GM23248 (cell line): ENCODE measurements at regions not wholly inside any gene's neighbourhood (a gene's known extent, or its start where the extent isn't known, plus 50 kb on each side); places are given as distances from the start of the nearest gene placed in this dataset.

ENCODE experiments used
- DNase-seq: peaks from one replicate; pipeline ENCODE4 v3.0.0-alpha.2; 2015
- H2AFZ ChIP-seq: fragments of 200-600 bp; sonication (generic); 2 replicates; pipeline ENCODE4 v1.6.1; 2016; ENCODE audit warnings: antibody characterized with exemption
- H3F3A ChIP-seq: fragments of 200-600 bp; sonication (generic); 2 replicates; pipeline ENCODE4 v1.6.1; 2016; ENCODE audit warnings: mild to moderate bottlenecking, antibody characterized with exemption, mixed run types; ENCODE audit not compliant: insufficient read depth
- H3K27ac ChIP-seq: fragments of 200-600 bp; sonication (generic); 2 replicates; pipeline ENCODE4 v1.5.1; 2016; ENCODE audit warnings: mild to moderate bottlenecking
- H3K27me3 ChIP-seq: fragments of 200-600 bp; sonication (generic); replicated peaks from 2 replicates; pipeline ENCODE4 v1.6.1; 2016; ENCODE audit warnings: mild to moderate bottlenecking; ENCODE audit not compliant: insufficient read depth
- H3K36me3 ChIP-seq: fragments of 200-600 bp; sonication (generic); 2 replicates; pipeline ENCODE4 v1.6.1; 2016; ENCODE audit warnings: low read depth, mild to moderate bottlenecking
- H3K4me1 ChIP-seq: fragments of 200-600 bp; sonication (generic); 2 replicates; pipeline ENCODE4 v1.6.1; 2016; ENCODE audit warnings: mild to moderate bottlenecking; ENCODE audit not compliant: insufficient read depth
- H3K4me2 ChIP-seq: fragments of 200-600 bp; sonication (generic); one replicate; pipeline ENCODE4 v1.6.1; 2016; ENCODE audit warnings: mild to moderate bottlenecking; ENCODE audit not compliant: unreplicated experiment
- H3K4me3 ChIP-seq: fragments of 200-600 bp; sonication (generic); 2 replicates; pipeline ENCODE4 v1.5.1; 2016; ENCODE audit warnings: mild to moderate bottlenecking
- H3K79me2 ChIP-seq: fragments of 200-600 bp; sonication (generic); 2 replicates; pipeline ENCODE4 v1.6.1; 2016; ENCODE audit warnings: mild to moderate bottlenecking; ENCODE audit not compliant: insufficient read depth
- H3K9ac ChIP-seq: fragments of 200-600 bp; sonication (generic); 2 replicates; pipeline ENCODE4 v1.6.1; 2016; ENCODE audit warnings: mild to moderate bottlenecking
- H3K9me2 ChIP-seq: fragments of 200-600 bp; sonication (generic); 2 replicates; pipeline ENCODE4 v1.6.1; 2016; ENCODE audit warnings: mixed run types, mild to moderate bottlenecking, moderate library complexity; ENCODE audit not compliant: insufficient read depth
- H3K9me3 ChIP-seq: fragments of 200-600 bp; sonication (generic); one replicate; pipeline ENCODE4 v1.6.1; 2017; ENCODE audit warnings: low read depth
- H4K20me1 ChIP-seq: fragments of 200-600 bp; sonication (generic); 2 replicates; pipeline ENCODE4 v1.6.0; 2016; ENCODE audit not compliant: insufficient read depth
- EZH2 ChIP-seq: fragments of 200-600 bp; sonication (generic); IDR thresholded peaks from 2 replicates; pipeline ENCODE4 v1.6.1; 2018; ENCODE audit warnings: antibody characterized with exemption, mild to moderate bottlenecking; ENCODE audit not compliant: insufficient read depth, poor library complexity, severe bottlenecking
- EZH2phosphoT487 ChIP-seq: fragments of 200-600 bp; sonication (generic); IDR thresholded peaks from 2 replicates; pipeline ENCODE4 v1.6.1; 2018; ENCODE audit warnings: antibody characterized with exemption, moderate library complexity, mild to moderate bottlenecking, low read depth; ENCODE audit not compliant: insufficient read depth
- WGBS, 2 experiments: methylation state at CpG; one replicate each; pipeline ENCODE4 v1.1.6; 2015 to 2017; ENCODE audit warnings: low lambda C conversion rate in 2 of 2, low coverage in 1 of 2; ENCODE audit errors: missing lambda C conversion rate in 2 of 2; 5-methylcytosine and 5-hydroxymethylcytosine counted together
- in situ Hi-C: fragments of 300-500 bp; cut with MboI; formaldehyde crosslinking; loops from 2 replicates; pipeline ENCODE4 v1.15.0; 2020

DNA sequence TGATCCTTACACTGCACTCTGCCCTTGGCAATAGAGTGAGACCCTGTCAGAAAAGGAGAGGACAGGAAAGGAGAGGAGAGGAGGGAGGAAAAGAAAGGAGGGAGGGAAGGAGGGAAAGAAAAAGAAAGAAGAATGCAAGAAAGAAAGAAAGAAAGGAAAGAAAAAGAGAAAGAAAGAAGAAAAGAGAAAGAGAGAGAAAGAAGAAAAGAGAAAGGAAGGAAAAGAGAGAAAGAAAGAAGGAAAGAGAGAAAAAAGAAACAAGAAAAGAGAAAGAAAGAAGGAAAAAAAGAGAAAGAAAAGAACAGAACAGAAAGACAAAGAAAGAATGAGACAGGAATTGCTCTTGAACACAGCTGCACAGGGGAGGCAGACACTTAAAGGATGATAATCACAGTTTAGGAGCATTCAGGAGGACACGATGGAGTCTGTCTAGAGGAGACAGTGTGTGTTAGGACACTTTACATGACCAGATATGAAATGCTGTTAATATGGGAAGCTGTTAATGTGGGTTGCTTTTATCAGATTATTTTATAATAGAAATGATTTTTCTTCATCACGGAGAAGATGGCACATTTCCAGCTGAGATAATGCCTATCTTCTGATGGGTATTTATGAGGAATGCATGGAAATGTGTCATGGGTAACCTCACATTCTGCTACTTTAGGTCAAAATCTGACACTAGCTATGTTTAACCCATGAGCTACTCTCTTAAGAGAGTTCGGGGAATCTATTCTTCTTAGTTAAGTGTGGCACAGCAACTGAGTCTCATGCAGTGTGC is 160.5 kb downstream of the BAMBI start:
- Histone ChIP-seq H3K9me2 (no peaks in the 10 kb centered on the region), H3F3A (no peaks in the 10 kb centered on the region), H3K79me2 (no peaks in the 10 kb centered on the region), H3K4me2 (no peak overlapping the region), H3K4me3 (no peak overlapping the region), H3K9me3 (no peaks in the 10 kb centered on the region), H2AFZ (no peak overlapping the region), H3K4me1 (no peaks in the 10 kb centered on the region), H3K36me3 (no peaks in the 10 kb centered on the region), H3K27me3 (no peaks in the 10 kb centered on the region), H3K9ac (no peak overlapping the region), H4K20me1 (no peaks in the 10 kb centered on the region), H3K27ac (no peak overlapping the region)
- 21 to 22% methylated on average over 3 of the region's 3 CpGs for whole genome bisulfite sequencing, 2 experiments
- in situ Hi-C loops = no loop called here
- DNase-seq = no peak
- TF ChIP-seq EZH2 (no peak), EZH2phosphoT487 (no peak)

DNA sequence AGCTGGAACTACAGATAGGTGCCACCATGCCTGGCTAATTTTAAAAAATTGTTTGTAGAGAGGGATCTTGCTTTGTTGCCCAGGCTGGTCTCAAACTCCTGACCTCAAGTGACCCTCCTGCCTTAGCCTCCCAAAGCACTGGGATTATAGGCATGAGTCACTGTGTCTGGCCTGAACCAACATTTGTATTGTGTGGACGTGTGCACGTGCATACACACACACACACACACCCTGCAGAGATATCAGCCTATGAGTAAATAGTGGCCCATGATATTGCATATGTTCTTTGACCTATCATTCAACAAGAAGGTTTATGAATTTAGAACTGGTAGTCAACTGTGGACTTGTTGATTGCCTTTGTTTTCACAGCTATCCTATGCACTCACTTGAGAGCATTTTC is 161.6 kb downstream of the BAMBI start:
- in situ Hi-C loops = no loop called here
- no peak overlapping the region for H2AFZ ChIP-seq
- no peak for TF ChIP-seq EZH2
- no peak for TF ChIP-seq EZH2phosphoT487
- no peaks in the 10 kb centered on the region for H3K79me2 ChIP-seq
- no peaks in the 10 kb centered on the region for H3F3A ChIP-seq
- H3K9me3 ChIP-seq = no peaks in the 10 kb centered on the region
- no peak overlapping the region for H3K27ac ChIP-seq
- H3K4me1 ChIP-seq = no peaks in the 10 kb centered on the region
- no peak overlapping the region for H3K4me3 ChIP-seq
- no peak overlapping the region for H3K4me2 ChIP-seq
- 14% methylated on average over 2 of the region's 2 CpGs for WGBS, 2 experiments
- no peaks in the 10 kb centered on the region for H3K27me3 ChIP-seq
- no peaks in the 10 kb centered on the region for H4K20me1 ChIP-seq
- no peaks in the 10 kb centered on the region for H3K36me3 ChIP-seq
- H3K9me2 ChIP-seq = no peaks in the 10 kb centered on the region
- no peak overlapping the region for H3K9ac ChIP-seq
- DNase-seq = no peak

DNA sequence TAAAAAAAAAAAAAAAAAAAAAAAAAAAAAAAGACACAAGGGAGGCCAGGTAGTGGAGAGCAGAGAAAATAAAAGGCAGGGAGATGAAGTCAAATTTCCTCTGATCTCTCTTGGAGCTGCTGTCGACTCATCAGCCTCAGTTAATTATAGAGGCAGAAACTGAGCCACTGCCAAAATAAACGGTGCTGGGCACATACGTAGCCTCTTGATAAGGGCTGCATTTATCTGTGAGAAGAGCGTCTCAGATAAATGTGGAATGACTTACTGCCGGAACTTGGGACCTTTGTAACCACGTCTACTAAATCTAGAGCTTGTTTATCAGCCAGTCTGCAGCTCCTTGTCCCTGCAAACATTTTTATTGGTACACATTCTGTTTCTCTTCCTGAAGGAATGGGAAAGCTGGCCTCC is 162.3 kb downstream of the BAMBI start:
- Histone ChIP-seq H3K4me3 (no peak overlapping the region), H3K9ac (no peak overlapping the region), H2AFZ (no peak overlapping the region), H3K9me2 (no peaks in the 10 kb centered on the region), H3K27me3 (no peaks in the 10 kb centered on the region), H3K36me3 (no peaks in the 10 kb centered on the region), H3K4me2 (no peak overlapping the region), H3K79me2 (no peaks in the 10 kb centered on the region), H3K9me3 (no peaks in the 10 kb centered on the region), H3F3A (no peaks in the 10 kb centered on the region), H4K20me1 (no peaks in the 10 kb centered on the region), H3K27ac (no peak overlapping the region), H3K4me1 (no peaks in the 10 kb centered on the region)
- TF ChIP-seq EZH2 = no peak
- no peak for TF ChIP-seq EZH2phosphoT487
- in situ Hi-C loops = no loop called here
- no peak for DNase-seq
- 3 to 5% methylated on average over 6 of the region's 6 CpGs for WGBS, 2 experiments

DNA sequence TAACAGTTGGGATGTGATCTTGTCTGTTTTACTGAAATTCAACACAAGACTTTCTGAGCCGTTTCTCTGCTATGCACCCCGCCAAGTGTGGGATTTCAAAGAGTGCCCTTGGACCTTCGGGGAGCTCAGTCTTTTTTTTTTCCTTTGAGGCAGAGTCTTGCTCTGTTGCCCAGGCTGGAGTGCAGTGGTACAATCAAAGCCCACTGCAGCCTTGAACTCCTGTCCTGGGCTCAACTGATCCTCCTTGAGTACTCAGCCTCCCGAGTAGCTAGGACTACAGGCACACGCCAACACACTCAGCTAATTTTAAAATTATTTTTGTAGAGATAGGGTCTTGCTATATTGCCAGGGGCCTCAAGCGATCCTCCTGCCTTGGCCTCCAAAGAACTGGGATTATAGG is 162.9 kb downstream of the BAMBI start:
- H3K4me3 ChIP-seq = no peak overlapping the region
- H4K20me1 ChIP-seq = no peaks in the 10 kb centered on the region
- in situ Hi-C loops = no loop called here
- H3K9ac ChIP-seq = no peak overlapping the region
- no peak overlapping the region for H3K4me2 ChIP-seq
- H3K27ac ChIP-seq = no peak overlapping the region
- H2AFZ ChIP-seq = no peak overlapping the region
- TF ChIP-seq EZH2phosphoT487 (no peak), EZH2 (no peak)
- no peaks in the 10 kb centered on the region for H3F3A ChIP-seq
- no peaks in the 10 kb centered on the region for H3K27me3 ChIP-seq
- H3K36me3 ChIP-seq = no peaks in the 10 kb centered on the region
- H3K79me2 ChIP-seq = no peaks in the 10 kb centered on the region
- H3K4me1 ChIP-seq = no peaks in the 10 kb centered on the region
- DNase-seq = no peak
- WGBS, 2 experiments = 13 to 15% methylated on average over 6 of the region's 6 CpGs
- H3K9me2 ChIP-seq = no peaks in the 10 kb centered on the region
- no peaks in the 10 kb centered on the region for H3K9me3 ChIP-seq
